LNCAP (cell line): ENCODE measurements at regions not wholly inside any gene's neighbourhood (a gene's known extent, or its start where the extent isn't known, plus 50 kb on each side); places are given as distances from the start of the nearest gene placed in this dataset.

ENCODE experiments used
- TF ChIP-seq, protein P1 (sequence below): fragments of 450-650 bp; IDR thresholded peaks from 2 replicates; pipeline ENCODE4 v1.5.1; 2017; ENCODE audit warnings: mild to moderate bottlenecking

DNA sequence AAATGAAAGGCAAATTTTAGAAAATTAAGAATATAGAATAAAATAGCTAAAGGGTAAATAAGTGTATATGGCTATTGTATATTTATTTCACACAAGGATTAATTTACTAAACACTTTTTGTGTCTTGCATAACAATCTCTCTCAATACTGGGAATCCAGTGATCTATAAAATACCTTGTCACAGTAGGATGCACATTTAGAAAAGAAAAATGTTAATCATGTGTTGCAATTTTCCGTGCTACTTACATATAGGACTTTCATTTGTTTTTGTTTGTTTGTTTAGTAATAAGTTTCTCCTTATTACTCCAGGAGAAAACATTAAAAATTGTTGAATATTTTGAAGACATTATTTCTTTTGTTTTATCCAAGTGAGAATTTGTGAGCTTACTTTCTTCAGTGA, 1533.3 kb downstream of the SLITRK5 start:
- TF ChIP-seq, protein P1, sequence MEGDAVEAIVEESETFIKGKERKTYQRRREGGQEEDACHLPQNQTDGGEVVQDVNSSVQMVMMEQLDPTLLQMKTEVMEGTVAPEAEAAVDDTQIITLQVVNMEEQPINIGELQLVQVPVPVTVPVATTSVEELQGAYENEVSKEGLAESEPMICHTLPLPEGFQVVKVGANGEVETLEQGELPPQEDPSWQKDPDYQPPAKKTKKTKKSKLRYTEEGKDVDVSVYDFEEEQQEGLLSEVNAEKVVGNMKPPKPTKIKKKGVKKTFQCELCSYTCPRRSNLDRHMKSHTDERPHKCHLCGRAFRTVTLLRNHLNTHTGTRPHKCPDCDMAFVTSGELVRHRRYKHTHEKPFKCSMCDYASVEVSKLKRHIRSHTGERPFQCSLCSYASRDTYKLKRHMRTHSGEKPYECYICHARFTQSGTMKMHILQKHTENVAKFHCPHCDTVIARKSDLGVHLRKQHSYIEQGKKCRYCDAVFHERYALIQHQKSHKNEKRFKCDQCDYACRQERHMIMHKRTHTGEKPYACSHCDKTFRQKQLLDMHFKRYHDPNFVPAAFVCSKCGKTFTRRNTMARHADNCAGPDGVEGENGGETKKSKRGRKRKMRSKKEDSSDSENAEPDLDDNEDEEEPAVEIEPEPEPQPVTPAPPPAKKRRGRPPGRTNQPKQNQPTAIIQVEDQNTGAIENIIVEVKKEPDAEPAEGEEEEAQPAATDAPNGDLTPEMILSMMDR, result no peak

DNA sequence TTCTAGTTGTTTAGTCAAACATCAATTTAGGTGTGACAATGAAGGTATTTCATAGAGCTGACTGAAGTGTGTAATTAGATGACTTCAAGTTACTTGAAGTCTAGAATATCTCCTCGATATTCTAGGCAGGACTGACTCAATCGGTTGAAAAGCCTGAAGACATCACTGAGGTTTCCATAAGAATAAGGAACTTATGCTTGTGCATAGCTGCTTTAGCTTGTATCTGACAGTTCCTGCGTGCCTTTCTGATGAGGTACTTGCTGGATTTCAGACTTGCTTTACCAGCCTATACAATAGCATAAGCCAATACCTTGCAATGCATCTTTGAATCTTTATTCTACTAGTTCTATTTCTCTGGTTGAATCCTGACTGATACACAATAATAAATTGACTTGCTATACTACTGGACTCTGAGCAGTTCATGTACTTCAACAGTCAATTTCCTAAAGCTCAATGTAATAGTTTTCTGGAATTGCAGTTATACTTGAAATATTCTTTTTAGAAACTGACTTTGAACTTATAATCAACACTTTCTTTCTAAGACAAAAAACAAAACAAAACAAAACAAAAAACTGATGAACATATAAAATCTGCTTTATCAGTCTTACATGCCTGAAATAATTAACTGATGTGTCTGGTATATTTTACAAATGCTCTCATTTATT, 1534.8 kb downstream of the SLITRK5 start:
- TF ChIP-seq, protein P1, result no peak

DNA sequence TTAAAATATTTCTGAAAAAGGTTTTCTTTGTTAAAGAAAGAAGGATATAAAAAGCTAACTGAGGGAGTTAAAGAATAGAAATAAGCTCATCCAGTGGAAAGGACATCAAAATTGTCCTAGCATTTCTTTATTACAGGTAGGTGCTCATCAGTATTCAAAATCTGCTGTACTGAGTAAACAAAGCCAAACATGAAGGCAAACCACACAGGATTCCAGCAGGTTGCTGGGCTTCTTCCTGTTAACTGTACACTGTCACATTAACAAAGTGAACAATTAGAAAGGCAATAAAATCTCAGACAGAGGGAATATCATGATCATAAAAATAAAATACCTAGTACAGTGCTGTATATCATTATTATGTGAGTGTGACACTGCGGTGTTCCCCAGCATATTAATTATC, 1541.0 kb downstream of the SLITRK5 start:
- TF ChIP-seq, protein P1, result no peak

DNA sequence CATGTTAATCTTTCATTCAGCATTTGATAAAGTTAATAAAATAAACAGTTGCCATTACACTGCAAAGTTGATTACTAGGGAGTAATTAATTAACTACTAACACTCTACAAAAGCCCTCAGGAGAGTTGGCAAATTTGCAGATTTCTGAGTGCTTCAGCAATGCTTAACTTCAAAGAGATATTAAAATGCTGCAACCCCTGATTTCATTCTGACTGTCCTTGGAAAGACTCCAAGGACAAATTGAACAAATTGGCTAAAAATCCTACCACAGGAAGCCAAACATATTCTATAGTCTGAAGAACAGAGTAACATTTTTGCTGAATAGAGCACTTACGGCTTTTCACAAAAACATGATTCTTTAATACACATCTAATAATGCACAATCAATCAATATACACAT, 1543.0 kb downstream of the SLITRK5 start:
- TF ChIP-seq, protein P1, result no peak

DNA sequence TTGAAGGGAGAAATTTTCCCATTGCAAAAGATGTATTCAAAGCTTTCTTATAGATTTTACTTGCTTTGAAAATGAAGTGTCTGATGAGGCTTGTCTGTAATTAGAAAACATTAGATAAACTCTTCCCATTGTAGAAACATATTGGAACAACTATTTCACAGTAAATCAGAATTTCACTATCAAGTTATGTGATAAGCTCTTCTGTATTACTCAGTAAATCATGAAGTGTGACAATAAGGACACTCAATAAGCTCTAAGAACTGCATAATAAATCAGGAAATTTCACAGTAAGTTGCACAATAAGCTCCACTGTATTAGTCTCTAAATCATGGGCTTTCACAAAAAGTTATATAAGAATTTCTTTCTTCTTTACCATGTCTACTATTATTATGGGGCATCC, 1546.6 kb downstream of the SLITRK5 start:
- TF ChIP-seq, protein P1, result no peak

DNA sequence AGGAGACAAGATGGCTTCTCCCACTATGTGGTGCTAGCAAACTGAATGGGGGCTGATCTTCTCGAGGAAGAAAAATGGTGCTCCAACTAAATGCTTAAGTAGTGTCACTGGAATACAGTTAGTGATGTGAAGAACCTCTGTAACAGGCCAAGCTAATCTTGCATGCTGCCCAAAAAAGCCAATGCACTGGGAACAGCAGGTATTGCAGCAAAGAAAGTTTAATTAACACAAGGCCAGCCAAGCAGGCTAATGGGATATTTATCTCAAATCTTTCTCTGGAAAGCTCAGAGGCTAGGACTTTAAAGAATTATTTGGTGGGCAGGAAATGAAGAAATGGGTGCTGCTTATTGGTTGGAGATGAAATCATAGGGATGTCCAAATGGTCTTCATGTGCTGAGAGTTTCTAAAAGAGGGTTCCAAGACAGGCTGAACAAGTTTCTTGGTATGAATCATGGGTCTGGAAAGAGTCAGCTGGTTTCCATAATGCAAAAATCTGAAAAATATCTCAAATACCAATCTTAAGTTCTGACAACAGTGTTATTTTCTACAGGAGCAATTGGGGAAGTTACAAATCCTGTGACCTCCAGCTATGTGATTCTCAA, 1550.5 kb downstream of the SLITRK5 start:
- TF ChIP-seq, protein P1, result no peak

DNA sequence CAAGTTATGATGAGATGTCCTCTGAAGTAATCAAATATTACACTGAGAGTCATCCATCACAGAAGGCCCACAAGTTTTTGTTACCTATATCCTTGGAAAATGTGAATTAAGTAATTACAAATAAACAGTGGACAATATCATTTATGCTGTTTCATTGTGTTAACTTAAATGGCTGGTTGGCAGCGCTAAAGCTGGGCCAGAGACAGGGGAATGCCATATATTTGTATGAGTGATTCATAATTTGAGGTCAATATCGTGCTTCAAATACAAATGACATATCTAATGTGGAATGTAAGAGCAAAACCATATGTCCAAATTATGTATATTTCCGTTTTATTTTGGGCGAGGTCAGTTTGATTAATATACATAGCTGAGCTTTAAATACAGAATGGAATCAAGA, 1556.2 kb downstream of the SLITRK5 start:
- TF ChIP-seq, protein P1, result no peak
